GM18870 (cell line): ENCODE measurements at regions not wholly inside any gene's neighbourhood (a gene's known extent, or its start where the extent isn't known, plus 50 kb on each side); places are given as distances from the start of the nearest gene placed in this dataset.

Experiments used
- ATAC-seq: cut with Tn5 transposase; IDR thresholded peaks from one replicate; pipeline ENCODE4 v1.9.1; 2021; ENCODE audit warnings: moderate library complexity; ENCODE audit not compliant: unreplicated experiment

DNA sequence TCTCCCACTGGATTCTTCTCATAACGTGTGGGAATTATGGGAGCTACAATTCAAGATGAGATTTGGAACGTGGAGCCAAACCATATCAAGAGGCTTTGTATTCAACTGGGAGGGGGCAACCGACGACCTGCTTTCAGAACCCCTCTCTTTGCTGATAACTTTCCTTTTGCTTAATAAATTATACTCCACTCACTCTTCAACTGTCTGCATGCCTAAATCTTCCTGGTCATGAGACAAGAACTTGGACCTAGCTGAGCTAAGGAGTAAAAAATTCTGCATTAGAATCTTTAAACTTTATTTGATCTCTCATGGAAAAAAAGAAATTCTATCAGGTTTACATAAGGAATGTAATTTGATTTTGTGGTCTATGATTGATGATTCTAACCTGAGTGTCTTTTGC, 86.7 kb upstream of the CYYR1 start:
- ATAC-seq: no peak

DNA sequence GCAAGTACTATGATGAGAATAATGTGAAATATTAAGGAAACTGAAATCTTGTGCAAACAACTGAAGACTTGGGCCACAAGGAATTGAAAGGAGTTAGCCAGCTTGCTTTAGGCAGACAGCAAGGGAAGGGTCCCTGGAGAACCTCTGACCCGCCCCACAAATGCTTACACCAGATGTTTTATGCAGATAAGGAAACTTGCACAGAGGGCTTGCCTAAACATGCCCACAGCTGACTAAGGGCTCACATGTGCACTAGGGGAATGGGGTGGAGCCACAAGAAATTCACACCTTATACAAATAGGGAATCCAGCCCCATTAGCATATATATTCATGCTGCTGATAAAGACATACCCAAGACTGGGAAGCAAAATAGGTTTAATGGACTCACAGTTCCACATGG, 86.1 kb upstream of the CYYR1 start:
- ATAC-seq: no peak

DNA sequence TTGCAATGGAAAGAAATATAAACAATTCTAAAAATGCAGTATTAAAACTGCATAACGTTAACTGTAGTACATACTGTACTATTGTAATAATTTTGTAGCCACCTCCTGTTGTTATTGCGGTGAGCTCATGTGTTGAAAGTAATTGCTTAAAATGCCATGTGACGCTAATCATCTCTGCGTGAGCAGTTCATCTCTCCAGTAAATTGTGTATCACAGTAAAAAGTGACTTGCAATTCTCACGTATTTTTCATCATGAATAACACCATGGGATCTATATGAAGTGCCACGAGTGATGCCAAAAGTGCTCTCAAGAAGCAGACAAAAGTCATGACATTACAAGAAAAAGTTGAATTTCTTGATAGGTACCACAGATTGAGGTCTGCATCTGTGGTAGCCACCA, 82.4 kb upstream of the CYYR1 start:
- ATAC-seq: no peak

- ATAC-seq: no peak
Measured at GRCh38 chr21:26653430-26653829, 80.3 kb upstream of the CYYR1 start.

DNA sequence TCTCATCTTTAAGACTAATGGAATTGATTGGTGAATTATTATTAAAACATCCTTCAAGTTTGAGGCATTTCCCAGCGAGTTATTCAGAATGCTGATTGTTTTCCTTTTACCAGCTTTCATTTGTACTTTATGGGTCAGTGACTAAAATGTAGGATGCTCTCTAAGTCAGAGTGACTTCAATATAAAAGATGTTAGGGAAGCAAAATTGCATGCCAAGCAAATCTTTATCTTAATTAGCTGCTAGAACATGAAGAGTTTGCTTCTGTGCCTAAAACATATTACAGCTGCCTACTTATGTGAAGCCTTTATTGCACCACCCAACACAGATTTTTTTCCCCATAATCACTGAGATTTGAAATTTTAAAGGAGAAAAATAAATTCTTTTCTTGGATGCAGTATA, 79.8 kb upstream of the CYYR1 start:
- no peak for ATAC-seq

DNA sequence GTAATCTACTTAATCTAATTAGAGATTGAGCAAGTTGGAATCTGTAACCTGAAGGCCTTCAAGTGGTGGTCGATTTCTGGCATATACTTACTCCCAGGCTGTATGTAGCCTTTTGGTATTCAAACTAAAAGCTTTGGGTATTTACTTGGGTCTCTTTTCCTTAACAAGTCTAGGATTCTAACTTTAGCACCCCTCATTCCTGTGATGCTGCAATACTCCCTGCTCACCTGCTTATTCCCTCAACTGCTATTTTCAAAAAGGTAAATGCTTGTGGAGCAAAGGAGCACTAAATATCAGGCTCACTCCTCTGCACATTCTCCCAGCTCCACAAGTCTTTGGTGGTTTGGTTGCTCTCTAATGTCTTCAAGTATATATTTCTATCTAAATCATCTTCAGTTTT, 68.0 kb upstream of the CYYR1 start:
- no peak for ATAC-seq

- no peak for ATAC-seq
Measured at GRCh38 chr21:26637201-26637745, 64.2 kb upstream of the CYYR1 start.

DNA sequence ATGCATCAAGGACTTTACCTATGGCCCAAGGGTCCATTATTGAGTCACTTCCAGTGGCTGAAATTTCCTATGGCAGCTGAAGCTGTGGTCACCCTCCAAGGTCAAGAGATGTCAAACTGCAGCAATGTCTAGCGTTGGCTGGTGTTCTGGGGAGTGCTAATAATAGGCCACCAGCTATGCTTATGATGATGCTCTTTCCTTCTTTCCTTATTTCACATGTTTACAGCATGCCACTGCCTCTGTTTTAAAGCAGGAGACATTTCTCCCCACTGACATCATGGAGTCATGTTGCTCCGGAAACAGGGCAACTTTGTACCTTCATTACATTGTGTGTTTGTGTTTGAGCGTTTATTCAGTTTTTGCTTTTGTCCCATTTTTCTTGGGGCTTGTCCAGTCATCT, 62.6 kb upstream of the CYYR1 start:
- ATAC-seq: no peak

- no peak for ATAC-seq
Measured at GRCh38 chr21:26632691-26633090, 59.6 kb upstream of the CYYR1 start.

DNA sequence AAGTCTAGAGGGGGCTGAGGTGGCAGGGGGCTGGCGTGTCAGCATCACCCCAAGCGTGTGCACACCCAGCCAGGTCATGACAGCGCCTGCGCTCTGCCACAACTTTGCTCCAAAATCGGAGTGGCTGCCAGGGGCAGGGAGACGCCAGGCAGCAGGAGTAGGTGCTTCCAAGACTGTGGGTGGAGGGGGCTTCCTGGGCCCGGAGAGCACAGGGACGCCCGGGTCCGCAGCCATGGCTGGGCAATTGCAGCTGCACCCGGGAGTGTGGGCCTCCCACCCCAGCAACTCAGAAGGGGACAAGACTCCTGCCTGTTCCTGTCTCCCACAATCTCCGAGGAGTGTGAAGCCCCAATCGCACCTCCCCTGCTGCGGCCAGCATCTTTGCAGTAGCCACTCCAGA, 53.1 kb upstream of the CYYR1 start:
- no peak for ATAC-seq

GRCh38 chr21:26624983-26625519, 52.0 kb upstream of the CYYR1 start:
- ATAC-seq: no peak
